CD4-positive, alpha-beta T cell (primary cell): ENCODE measurements at regions not wholly inside any gene's neighbourhood (a gene's known extent, or its start where the extent isn't known, plus 50 kb on each side); places are given as distances from the start of the nearest gene placed in this dataset.

Source experiments
- ATAC-seq: fragments of 200-7000 bp; cut with Tn5 transposase; one replicate; pipeline ENCODE4 v1.10.0; 2022; ENCODE audit warnings: mild to moderate bottlenecking; ENCODE audit not compliant: poor library complexity
- CTCF ChIA-PET: fragments of 350-600 bp; sonication (Branson Sonifier 250); formaldehyde crosslinking; loops from one replicate; lab custom pipeline; 2021; ENCODE audit warnings: antibody characterized with exemption, inconsistent platforms; lab: Charles Lee
- POLR2A ChIA-PET: fragments of 350-600 bp; sonication (Branson Sonifier 250); formaldehyde crosslinking; loops from one replicate; lab custom pipeline; 2021; ENCODE audit warnings: antibody characterized with exemption, inconsistent platforms; lab: Charles Lee
- DNase-seq, 14 experiments: peaks; one replicate each; pipeline ENCODE4 v3.0.0-alpha.2; 2013 to 2020; ENCODE audit warnings: mixed read lengths in 2 of 14
- H3K27ac ChIP-seq, 2 donors: one replicate each; pipeline versions ENCODE4 v1.5.1 to v1.7.0; 2013; ENCODE audit warnings: low read length in 2 of 2, low read depth in 1 of 2, mild to moderate bottlenecking in 1 of 2
- H3K27me3 ChIP-seq, 2 experiments: 1 replicate in 1 of 2; 2 replicates in 1 of 2; pipeline versions ENCODE4 v1.6.1 to v1.7.0; 2013; ENCODE audit warnings: low read length in 2 of 2, control low read depth in 1 of 2, mild to moderate bottlenecking in 1 of 2, moderate library complexity in 1 of 2; ENCODE audit not compliant: insufficient read depth in 2 of 2, control insufficient read depth in 1 of 2
- H3K36me3 ChIP-seq: one replicate; pipeline ENCODE4 v1.6.1; 2013; ENCODE audit warnings: low read length, control low read depth; ENCODE audit not compliant: insufficient read depth
- H3K4me1 ChIP-seq: one replicate; pipeline ENCODE4 v1.6.1; 2013; ENCODE audit warnings: low read length, control low read depth; ENCODE audit not compliant: insufficient read depth
- H3K4me3 ChIP-seq: one replicate; pipeline ENCODE4 v1.5.1; 2013; ENCODE audit warnings: mild to moderate bottlenecking, low read length, moderate library complexity
- H3K9me3 ChIP-seq, 2 experiments: 1 replicate in 1 of 2; 2 replicates in 1 of 2; pipeline versions ENCODE4 v1.6.1 to v1.7.0; 2013; ENCODE audit warnings: low read length in 2 of 2, mild to moderate bottlenecking in 2 of 2, control low read depth in 1 of 2, moderate library complexity in 1 of 2; ENCODE audit not compliant: control insufficient read depth in 1 of 2, insufficient read depth in 1 of 2
- H3K27ac Mint-ChIP-seq: one replicate; pipeline ENCODE4 v1.8.0; 2020; ENCODE audit warnings: mixed read lengths
- H3K27me3 Mint-ChIP-seq: one replicate; pipeline ENCODE4 v1.8.0; 2021; ENCODE audit warnings: mixed read lengths
- H3K36me3 Mint-ChIP-seq: one replicate; pipeline ENCODE4 v1.8.0; 2021; ENCODE audit warnings: low read depth, mixed read lengths
- H3K4me1 Mint-ChIP-seq: one replicate; pipeline ENCODE4 v1.8.0; 2021; ENCODE audit warnings: low read depth, mixed read lengths
- H3K4me3 Mint-ChIP-seq: one replicate; pipeline ENCODE4 v1.8.0; 2020; ENCODE audit warnings: mild to moderate bottlenecking, mixed read lengths
- H3K9me3 Mint-ChIP-seq: one replicate; pipeline ENCODE4 v1.8.0; 2020; ENCODE audit warnings: mixed read lengths
- intact Hi-C, 2 experiments: fragments of 100-400 bp; cut with DNase I in 1 of 2; cut with micrococcal nuclease in 1 of 2; formaldehyde crosslinking; loops; one replicate each; pipeline versions ENCODE4 v1.15.1 to v1.9.0; 2023 to 2025; cut with DNase I, micrococcal nuclease
- TF ChIP-seq, protein P1 (sequence below): fragments of 200-600 bp; IDR thresholded peaks from one replicate; pipeline ENCODE4 v1.8.0; 2022; ENCODE audit warnings: antibody characterized with exemption, mild to moderate bottlenecking

DNA sequence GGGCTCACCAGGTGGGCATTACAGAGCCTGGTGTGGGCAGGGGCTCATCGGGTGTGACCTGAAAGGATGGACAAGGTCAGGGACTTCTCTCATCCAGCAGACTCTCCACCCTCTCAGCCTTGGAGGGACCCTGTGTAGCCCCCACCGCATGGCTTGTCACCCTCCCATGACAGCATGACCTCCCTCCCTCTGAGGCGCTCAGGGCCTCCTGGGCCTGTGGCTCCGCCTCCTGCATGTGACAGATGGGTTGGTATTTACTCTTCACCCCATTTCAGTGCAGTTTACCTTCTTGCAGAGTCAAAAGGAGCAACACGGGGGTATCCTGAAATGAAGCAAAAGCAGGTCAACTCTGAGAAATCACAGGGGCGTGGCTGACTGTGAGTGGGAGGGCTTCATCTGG is 298.6 kb upstream of the AJAP1 start:
- no peak overlapping the region for H3K4me3 ChIP-seq
- H3K4me1 ChIP-seq: no peaks in the 10 kb centered on the region
- Mint-ChIP-seq H3K27me3 (peaks cover 8% of the 10 kb centered on the region), H3K4me1 (no peaks in the 10 kb centered on the region), H3K9me3 (no peaks in the 10 kb centered on the region), H3K36me3 (no peaks in the 10 kb centered on the region), H3K27ac (no peak overlapping the region), H3K4me3 (no peak overlapping the region)
- intact Hi-C loops: no loop called here
- TF ChIP-seq, protein P1, sequence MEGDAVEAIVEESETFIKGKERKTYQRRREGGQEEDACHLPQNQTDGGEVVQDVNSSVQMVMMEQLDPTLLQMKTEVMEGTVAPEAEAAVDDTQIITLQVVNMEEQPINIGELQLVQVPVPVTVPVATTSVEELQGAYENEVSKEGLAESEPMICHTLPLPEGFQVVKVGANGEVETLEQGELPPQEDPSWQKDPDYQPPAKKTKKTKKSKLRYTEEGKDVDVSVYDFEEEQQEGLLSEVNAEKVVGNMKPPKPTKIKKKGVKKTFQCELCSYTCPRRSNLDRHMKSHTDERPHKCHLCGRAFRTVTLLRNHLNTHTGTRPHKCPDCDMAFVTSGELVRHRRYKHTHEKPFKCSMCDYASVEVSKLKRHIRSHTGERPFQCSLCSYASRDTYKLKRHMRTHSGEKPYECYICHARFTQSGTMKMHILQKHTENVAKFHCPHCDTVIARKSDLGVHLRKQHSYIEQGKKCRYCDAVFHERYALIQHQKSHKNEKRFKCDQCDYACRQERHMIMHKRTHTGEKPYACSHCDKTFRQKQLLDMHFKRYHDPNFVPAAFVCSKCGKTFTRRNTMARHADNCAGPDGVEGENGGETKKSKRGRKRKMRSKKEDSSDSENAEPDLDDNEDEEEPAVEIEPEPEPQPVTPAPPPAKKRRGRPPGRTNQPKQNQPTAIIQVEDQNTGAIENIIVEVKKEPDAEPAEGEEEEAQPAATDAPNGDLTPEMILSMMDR: no peak
- CTCF ChIA-PET: no interaction called here
- H3K27me3 ChIP-seq: peaks cover 0 to under 1% of the 10 kb centered on the region in 2 experiments
- no peaks in the 10 kb centered on the region for H3K36me3 ChIP-seq
- POLR2A ChIA-PET: no interaction called here
- DNase-seq: no peak
- H3K27ac ChIP-seq: no peak overlapping the region
- ATAC-seq: no peak
- H3K9me3 ChIP-seq: peaks cover 0 to 12% of the 10 kb centered on the region in 2 experiments

GRCh38 chr1:4362314-4363044 is 291.9 kb upstream of the AJAP1 start:
- H3K4me1 Mint-ChIP-seq: no peaks in the 10 kb centered on the region
- peaks cover 0 to 4% of the 10 kb centered on the region in 2 experiments for H3K27me3 ChIP-seq
- H3K27ac Mint-ChIP-seq: no peak overlapping the region
- H3K4me1 ChIP-seq: no peaks in the 10 kb centered on the region
- intact Hi-C loops: no loop called here
- ChIA-PET POLR2A (no interaction called here), CTCF (no interaction called here)
- H3K27me3 Mint-ChIP-seq: peaks cover 8% of the 10 kb centered on the region
- peaks cover 0 to 9% of the 10 kb centered on the region in 2 experiments for H3K9me3 ChIP-seq
- H3K9me3 Mint-ChIP-seq: no peaks in the 10 kb centered on the region
- DNase-seq (no peak), ATAC-seq (no peak)
- H3K27ac ChIP-seq: no peak overlapping the region
- H3K36me3 ChIP-seq: no peaks in the 10 kb centered on the region
- H3K36me3 Mint-ChIP-seq: no peaks in the 10 kb centered on the region
- no peak overlapping the region for H3K4me3 Mint-ChIP-seq
- TF ChIP-seq, protein P1: no peak
- H3K4me3 ChIP-seq: no peak overlapping the region

DNA sequence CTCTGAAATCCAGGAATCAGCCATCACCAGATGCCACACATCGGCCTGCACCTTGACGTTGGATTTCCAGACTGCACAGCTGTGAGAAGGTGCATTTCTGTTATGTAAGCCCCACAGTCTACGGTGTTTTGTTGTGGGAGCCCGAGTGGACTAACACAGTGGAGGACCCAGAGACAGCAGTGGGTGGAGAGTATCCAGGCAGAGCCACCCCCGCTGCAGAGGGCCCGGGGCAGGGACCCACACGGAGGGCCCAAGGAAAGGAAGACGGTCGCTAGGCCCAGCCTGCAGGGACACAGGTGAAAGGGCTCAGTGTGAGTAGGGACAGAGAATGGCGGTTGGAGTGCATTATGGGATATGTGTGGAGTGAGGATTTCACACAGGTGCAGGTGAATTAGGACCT is 288.3 kb upstream of the AJAP1 start:
- peaks cover 0 to under 1% of the 10 kb centered on the region in 2 experiments for H3K27me3 ChIP-seq
- H3K36me3 ChIP-seq: no peaks in the 10 kb centered on the region
- no peak overlapping the region for H3K27ac ChIP-seq
- ChIA-PET CTCF (no interaction called here), POLR2A (no interaction called here)
- Mint-ChIP-seq H3K27ac (no peak overlapping the region), H3K4me1 (no peaks in the 10 kb centered on the region), H3K36me3 (no peaks in the 10 kb centered on the region), H3K27me3 (no peaks in the 10 kb centered on the region), H3K4me3 (no peak overlapping the region), H3K9me3 (no peaks in the 10 kb centered on the region)
- H3K9me3 ChIP-seq: peaks cover 0 to 9% of the 10 kb centered on the region in 2 experiments
- H3K4me1 ChIP-seq: no peaks in the 10 kb centered on the region
- no peak overlapping the region for H3K4me3 ChIP-seq
- no peak for ATAC-seq
- intact Hi-C loops: no loop called here
- no peak for DNase-seq
- TF ChIP-seq, protein P1: no peak
